ENCODE measurements at regions not wholly inside any gene's neighbourhood (a gene's known extent, or its start where the extent isn't known, plus 50 kb on each side); places are given as distances from the start of the nearest gene placed in this dataset.

GRCh38 chr11:32215157-32215556 is 124.3 kb downstream of the RCN1 start:
- 57% methylated on average over 1 of the region's 1 CpG for WGBS (ENCODE audit: insufficient coverage)
- no peaks in the 10 kb centered on the region for H3K4me1 ChIP-seq (ENCODE audit: control insufficient read depth in 1 of 2, extremely low read depth in 1 of 2, insufficient read depth in 2 of 2, low read length in 2 of 2)
- H3K27me3 ChIP-seq (replicated peaks in 1 of 2; ENCODE audit: control insufficient read depth in 2 of 2, extremely low read depth in 1 of 2, insufficient read depth in 2 of 2, low read length in 1 of 2) = peaks cover 0 to 3% of the 10 kb centered on the region in 2 experiments
- H3K27ac ChIP-seq (ENCODE audit: low read length) = no peak overlapping the region
- no peaks in the 10 kb centered on the region for H3K9me3 Mint-ChIP-seq
- H3K36me3 Mint-ChIP-seq = no peaks in the 10 kb centered on the region
- H3K4me3 Mint-ChIP-seq = no peak overlapping the region
- DNase-seq (no peak), ATAC-seq (replicated peaks in 1 of 4) (no peak)
- no peaks in the 10 kb centered on the region for H3K9me3 ChIP-seq
- POLR2A ChIA-PET = no interaction called here
- H3K27me3 Mint-ChIP-seq = peaks cover 10 to 12% of the 10 kb centered on the region in 2 donors
- CTCF ChIA-PET = no interaction called here
- no peaks in the 10 kb centered on the region for H3K36me3 ChIP-seq (ENCODE audit: control insufficient read depth in 2 of 2, extremely low read depth in 1 of 2, insufficient read depth in 1 of 2, low read length in 1 of 2)
- no peaks in the 10 kb centered on the region for H3K4me1 Mint-ChIP-seq
- no peak overlapping the region for H3K27ac Mint-ChIP-seq
- H3K4me3 ChIP-seq (ENCODE audit: control insufficient read depth in 1 of 2, extremely low read depth in 1 of 2, low read length in 1 of 2) = no peak overlapping the region

- Histone ChIP-seq H3K36me3 (ENCODE audit: control insufficient read depth in 2 of 2, extremely low read depth in 1 of 2, insufficient read depth in 1 of 2, low read length in 1 of 2) (no peaks in the 10 kb centered on the region), H3K9me3 (no peaks in the 10 kb centered on the region), H3K4me3 (ENCODE audit: control insufficient read depth in 1 of 2, extremely low read depth in 1 of 2, low read length in 1 of 2) (no peak overlapping the region), H3K27me3 (replicated peaks in 1 of 2; ENCODE audit: control insufficient read depth in 2 of 2, extremely low read depth in 1 of 2, insufficient read depth in 2 of 2, low read length in 1 of 2) (peaks cover 0 to 5% of the 10 kb centered on the region in 2 experiments), H3K27ac (ENCODE audit: low read length) (no peak overlapping the region), H3K4me1 (ENCODE audit: control insufficient read depth in 1 of 2, extremely low read depth in 1 of 2, insufficient read depth in 2 of 2, low read length in 2 of 2) (no peaks in the 10 kb centered on the region)
- H3K36me3 Mint-ChIP-seq = no peaks in the 10 kb centered on the region
- ChIA-PET POLR2A (no interaction called here), CTCF (no interaction called here)
- no peaks in the 10 kb centered on the region for H3K4me1 Mint-ChIP-seq
- no peaks in the 10 kb centered on the region for H3K9me3 Mint-ChIP-seq
- no peak for DNase-seq
- H3K27ac Mint-ChIP-seq = no peak overlapping the region
- 94% methylated on average over 2 of the region's 4 CpGs for WGBS (ENCODE audit: insufficient coverage)
- no peak for ATAC-seq (replicated peaks in 1 of 4)
- H3K27me3 Mint-ChIP-seq = peaks cover 5 to 15% of the 10 kb centered on the region in 2 donors
- no peak overlapping the region for H3K4me3 Mint-ChIP-seq
Measured at GRCh38 chr11:32216749-32217148, 125.9 kb downstream of the RCN1 start.

GRCh38 chr11:32219320-32219719 is 128.4 kb downstream of the RCN1 start:
- no peak for ATAC-seq (replicated peaks in 1 of 4)
- POLR2A ChIA-PET = no interaction called here
- H3K27ac Mint-ChIP-seq = no peak overlapping the region

GRCh38 chr11:32221476-32222032 is 130.7 kb downstream of the RCN1 start:
- POLR2A ChIA-PET = no interaction called here

More at GRCh38 chr11:32219320-32219719, 128.4 kb downstream of the RCN1 start:
- Histone ChIP-seq H3K9me3 (no peaks in the 10 kb centered on the region), H3K27me3 (replicated peaks in 1 of 2; ENCODE audit: control insufficient read depth in 2 of 2, extremely low read depth in 1 of 2, insufficient read depth in 2 of 2, low read length in 1 of 2) (peaks cover 0 to 10% of the 10 kb centered on the region in 2 experiments), H3K36me3 (ENCODE audit: control insufficient read depth in 2 of 2, extremely low read depth in 1 of 2, insufficient read depth in 1 of 2, low read length in 1 of 2) (no peaks in the 10 kb centered on the region), H3K27ac (ENCODE audit: low read length) (no peak overlapping the region), H3K4me3 (ENCODE audit: control insufficient read depth in 1 of 2, extremely low read depth in 1 of 2, low read length in 1 of 2) (no peak overlapping the region), H3K4me1 (ENCODE audit: control insufficient read depth in 1 of 2, extremely low read depth in 1 of 2, insufficient read depth in 2 of 2, low read length in 2 of 2) (no peaks in the 10 kb centered on the region)
- H3K4me1 Mint-ChIP-seq = no peaks in the 10 kb centered on the region
- DNase-seq = no peak
- H3K27me3 Mint-ChIP-seq = peaks cover 5 to 9% of the 10 kb centered on the region in 2 donors
- CTCF ChIA-PET = no interaction called here
- H3K36me3 Mint-ChIP-seq = no peaks in the 10 kb centered on the region
- no peak overlapping the region for H3K4me3 Mint-ChIP-seq
- 83% methylated on average over 5 of the region's 7 CpGs for WGBS (ENCODE audit: insufficient coverage)
- H3K9me3 Mint-ChIP-seq = no peaks in the 10 kb centered on the region

GRCh38 chr11:32224580-32224979 is 133.7 kb downstream of the RCN1 start:
- CTCF ChIA-PET = no interaction called here
- DNase-seq (no peak), ATAC-seq (replicated peaks in 1 of 4) (no peak)
- Mint-ChIP-seq H3K27me3 (peaks cover 6% of the 10 kb centered on the region in 2 donors), H3K27ac (no peak overlapping the region), H3K4me1 (peaks cover 0 to 2% (median 0%) of the 10 kb centered on the region in 3 donors), H3K9me3 (no peaks in the 10 kb centered on the region), H3K36me3 (no peaks in the 10 kb centered on the region), H3K4me3 (no peak overlapping the region)
- no peaks in the 10 kb centered on the region for H3K4me1 ChIP-seq (ENCODE audit: control insufficient read depth in 1 of 2, extremely low read depth in 1 of 2, insufficient read depth in 2 of 2, low read length in 2 of 2)
- H3K27me3 ChIP-seq (replicated peaks in 1 of 2; ENCODE audit: control insufficient read depth in 2 of 2, extremely low read depth in 1 of 2, insufficient read depth in 2 of 2, low read length in 1 of 2) = peaks cover 0 to 10% of the 10 kb centered on the region in 2 experiments
- no peak overlapping the region for H3K4me3 ChIP-seq (ENCODE audit: control insufficient read depth in 1 of 2, extremely low read depth in 1 of 2, low read length in 1 of 2)
- WGBS (ENCODE audit: insufficient coverage) = no CpG with 5 or more reads among the region's 3 CpGs
- no peak overlapping the region for H3K27ac ChIP-seq (ENCODE audit: low read length)
- POLR2A ChIA-PET = interaction anchor here in 1 of 2 donors (0.6 kb wide), 1 partner anchor 162 kb away, joined by 3 read pairs; no protein-coding TSS in a partner anchor
- no peaks in the 10 kb centered on the region for H3K36me3 ChIP-seq (ENCODE audit: control insufficient read depth in 2 of 2, extremely low read depth in 1 of 2, insufficient read depth in 1 of 2, low read length in 1 of 2)
- no peaks in the 10 kb centered on the region for H3K9me3 ChIP-seq

More at GRCh38 chr11:32221476-32222032, 130.7 kb downstream of the RCN1 start:
- ATAC-seq (replicated peaks in 1 of 4) (no peak), DNase-seq (no peak)
- 88% methylated on average over 9 of the region's 14 CpGs for WGBS (ENCODE audit: insufficient coverage)
- H3K27me3 ChIP-seq (replicated peaks in 1 of 2; ENCODE audit: control insufficient read depth in 2 of 2, extremely low read depth in 1 of 2, insufficient read depth in 2 of 2, low read length in 1 of 2) = peaks cover 0 to 10% of the 10 kb centered on the region in 2 experiments
- no peaks in the 10 kb centered on the region for H3K4me1 Mint-ChIP-seq
- no peaks in the 10 kb centered on the region for H3K9me3 Mint-ChIP-seq
- no peak overlapping the region for H3K27ac ChIP-seq (ENCODE audit: low read length)
- H3K4me3 Mint-ChIP-seq = no peak overlapping the region
- H3K36me3 Mint-ChIP-seq = no peaks in the 10 kb centered on the region
- H3K27me3 Mint-ChIP-seq = peaks cover 5 to 6% of the 10 kb centered on the region in 2 donors
- no peak overlapping the region for H3K4me3 ChIP-seq (ENCODE audit: control insufficient read depth in 1 of 2, extremely low read depth in 1 of 2, low read length in 1 of 2)
- no peaks in the 10 kb centered on the region for H3K9me3 ChIP-seq
- no peaks in the 10 kb centered on the region for H3K4me1 ChIP-seq (ENCODE audit: control insufficient read depth in 1 of 2, extremely low read depth in 1 of 2, insufficient read depth in 2 of 2, low read length in 2 of 2)
- CTCF ChIA-PET = interaction anchor here in 1 of 2 donors (0.9 kb wide), 1 partner anchor 170 kb away, joined by 5 read pairs; no protein-coding TSS in a partner anchor
- no peaks in the 10 kb centered on the region for H3K36me3 ChIP-seq (ENCODE audit: control insufficient read depth in 2 of 2, extremely low read depth in 1 of 2, insufficient read depth in 1 of 2, low read length in 1 of 2)
- no peak overlapping the region for H3K27ac Mint-ChIP-seq

- H3K4me3 ChIP-seq (ENCODE audit: control insufficient read depth in 1 of 2, extremely low read depth in 1 of 2, low read length in 1 of 2) = no peak overlapping the region
- H3K36me3 ChIP-seq (ENCODE audit: control insufficient read depth in 2 of 2, extremely low read depth in 1 of 2, insufficient read depth in 1 of 2, low read length in 1 of 2) = no peaks in the 10 kb centered on the region
- no peaks in the 10 kb centered on the region for H3K4me1 ChIP-seq (ENCODE audit: control insufficient read depth in 1 of 2, extremely low read depth in 1 of 2, insufficient read depth in 2 of 2, low read length in 2 of 2)
- H3K27ac ChIP-seq (ENCODE audit: low read length) = no peak overlapping the region
- ChIA-PET POLR2A (no interaction called here), CTCF (no interaction called here)
- H3K27me3 ChIP-seq (replicated peaks in 1 of 2; ENCODE audit: control insufficient read depth in 2 of 2, extremely low read depth in 1 of 2, insufficient read depth in 2 of 2, low read length in 1 of 2) = peaks cover 0 to 13% of the 10 kb centered on the region in 2 experiments
- no peak for DNase-seq
- Mint-ChIP-seq H3K27me3 (peaks cover 6% of the 10 kb centered on the region in 2 donors), H3K4me3 (no peak overlapping the region), H3K4me1 (peaks cover 0 to 5% (median 0%) of the 10 kb centered on the region in 3 donors), H3K9me3 (no peaks in the 10 kb centered on the region), H3K27ac (no peak overlapping the region), H3K36me3 (no peaks in the 10 kb centered on the region)
- H3K9me3 ChIP-seq = no peaks in the 10 kb centered on the region
- no peak for ATAC-seq (replicated peaks in 1 of 4)
- 76% methylated on average over 6 of the region's 14 CpGs for WGBS (ENCODE audit: insufficient coverage)
Measured at GRCh38 chr11:32225571-32226285, 134.9 kb downstream of the RCN1 start.

Data from T-cell (primary cell).